ENCODE measurements at regions not wholly inside any gene's neighbourhood (a gene's known extent, or its start where the extent isn't known, plus 50 kb on each side); places are given as distances from the start of the nearest gene placed in this dataset.

GRCh38 chr16:26747760-26748159 is 319.0 kb upstream of the C16orf82 start:
- DNase-seq (no peak), ATAC-seq (no peak)
- WGBS, 4 donors: 46 to 61% (median 57%) methylated on average over 4 of the region's 4 CpGs
- H3K4me3 ChIP-seq: no peak overlapping the region
- H3K27ac ChIP-seq: no peak overlapping the region
- TF ChIP-seq CTCF (IDR thresholded peaks at IDR 0.05): no peak
- TF ChIP-seq POLR2A (IDR thresholded peaks at IDR 0.05): no peak
- intact Hi-C loops (cut with DNase I): no loop called here
- peaks cover 0 to 3% (median 0%) of the 10 kb centered on the region in 9 donors for H3K27me3 ChIP-seq
- peaks cover 0 to 14% (median 0%) of the 10 kb centered on the region in 12 donors for H3K4me1 ChIP-seq
- H3K36me3 ChIP-seq: no peaks in the 10 kb centered on the region
- H3K9me3 ChIP-seq: no peaks in the 10 kb centered on the region

- Histone ChIP-seq H3K4me3 (no peak overlapping the region), H3K36me3 (no peaks in the 10 kb centered on the region), H3K9me3 (no peaks in the 10 kb centered on the region), H3K27me3 (peaks cover 0 to 3% (median 0%) of the 10 kb centered on the region in 9 donors), H3K27ac (peak overlapping the region in 1 of 12 donors; percentile 22), H3K4me1 (peaks cover 0 to 7% (median 0%) of the 10 kb centered on the region in 12 donors)
- intact Hi-C loops (cut with DNase I): no loop called here
- 40 to 53% (median 44%) methylated on average over 2 of the region's 2 CpGs for WGBS, 4 donors
- DNase-seq (no peak), ATAC-seq (peak in 1 of 4 donors; percentile 65)
- no peak for TF ChIP-seq POLR2A (IDR thresholded peaks at IDR 0.05)
- no peak for TF ChIP-seq CTCF (IDR thresholded peaks at IDR 0.05)
These were observed 317.7 kb upstream of the C16orf82 start for GRCh38 chr16:26749072-26749471.

GRCh38 chr16:26752166-26752565 is 314.6 kb upstream of the C16orf82 start:
- whole genome bisulfite sequencing, 4 donors: 92 to 98% (median 96%) methylated on average over 2 of the region's 2 CpGs
- H3K36me3 ChIP-seq: no peaks in the 10 kb centered on the region
- ATAC-seq (no peak), DNase-seq (no peak)
- TF ChIP-seq CTCF (IDR thresholded peaks at IDR 0.05) (no peak), POLR2A (IDR thresholded peaks at IDR 0.05) (no peak)
- H3K9me3 ChIP-seq: no peaks in the 10 kb centered on the region
- no peak overlapping the region for H3K27ac ChIP-seq
- intact Hi-C loops (cut with DNase I): no loop called here
- H3K4me1 ChIP-seq: no peaks in the 10 kb centered on the region
- H3K4me3 ChIP-seq: no peak overlapping the region
- H3K27me3 ChIP-seq: peaks cover 0 to 3% (median 0%) of the 10 kb centered on the region in 9 donors

- TF ChIP-seq POLR2A (IDR thresholded peaks at IDR 0.05) (no peak), CTCF (IDR thresholded peaks at IDR 0.05) (no peak)
- Histone ChIP-seq H3K36me3 (no peaks in the 10 kb centered on the region), H3K4me3 (no peak overlapping the region), H3K27me3 (no peaks in the 10 kb centered on the region), H3K4me1 (no peaks in the 10 kb centered on the region), H3K9me3 (no peaks in the 10 kb centered on the region), H3K27ac (no peak overlapping the region)
- DNase-seq: no peak
- intact Hi-C loops (cut with DNase I): no loop called here
- 0 to 1% (median 0%) methylated on average over 1 of the region's 1 CpG for WGBS, 4 donors
- no peak for ATAC-seq
These were observed 310.1 kb upstream of the C16orf82 start for GRCh38 chr16:26756633-26757032.

All from heart left ventricle (tissue), 16 donors.